Duodenal mucosa (tissue), 2 donors: ENCODE measurements at regions not wholly inside any gene's neighbourhood (a gene's known extent, or its start where the extent isn't known, plus 50 kb on each side); places are given as distances from the start of the nearest gene placed in this dataset.

ENCODE experiments used
- H3K27ac ChIP-seq: one replicate; pipeline ENCODE4 v1.7.0; 2013; ENCODE audit warnings: low read depth, low read length
- H3K27me3 ChIP-seq, 2 donors: one replicate each; pipeline ENCODE4 v1.7.0; 2013; ENCODE audit warnings: low read length in 2 of 2, control low read depth in 1 of 2; ENCODE audit not compliant: insufficient read depth in 2 of 2, control insufficient read depth in 1 of 2
- H3K36me3 ChIP-seq, 2 donors: one replicate each; pipeline ENCODE4 v1.7.0; 2013; ENCODE audit warnings: low read length in 2 of 2, control low read depth in 1 of 2; ENCODE audit not compliant: insufficient read depth in 2 of 2, control insufficient read depth in 1 of 2
- H3K4me1 ChIP-seq, 2 donors: one replicate each; pipeline ENCODE4 v1.7.0; 2013; ENCODE audit warnings: low read length in 2 of 2, control low read depth in 1 of 2; ENCODE audit not compliant: insufficient read depth in 2 of 2, control insufficient read depth in 1 of 2
- H3K4me3 ChIP-seq, 2 donors: one replicate each; pipeline ENCODE4 v1.7.0; 2013; ENCODE audit warnings: low read length in 2 of 2, low read depth in 1 of 2
- H3K9ac ChIP-seq, 2 donors: one replicate each; pipeline ENCODE4 v1.7.0; 2013; ENCODE audit warnings: low read length in 2 of 2, low read depth in 1 of 2
- H3K9me3 ChIP-seq, 2 donors: one replicate each; pipeline ENCODE4 v1.7.0; 2013; ENCODE audit warnings: low read length in 2 of 2, control low read depth in 1 of 2; ENCODE audit not compliant: control insufficient read depth in 1 of 2

- Histone ChIP-seq H3K9me3 (no peaks in the 10 kb centered on the region), H3K9ac (no peak overlapping the region), H3K4me1 (no peaks in the 10 kb centered on the region), H3K36me3 (no peaks in the 10 kb centered on the region), H3K27me3 (no peaks in the 10 kb centered on the region), H3K27ac (no peak overlapping the region), H3K4me3 (no peak overlapping the region)
Observed at GRCh38 chr18:39441648-39442047, 1876.0 kb upstream of the CELF4 start.

DNA sequence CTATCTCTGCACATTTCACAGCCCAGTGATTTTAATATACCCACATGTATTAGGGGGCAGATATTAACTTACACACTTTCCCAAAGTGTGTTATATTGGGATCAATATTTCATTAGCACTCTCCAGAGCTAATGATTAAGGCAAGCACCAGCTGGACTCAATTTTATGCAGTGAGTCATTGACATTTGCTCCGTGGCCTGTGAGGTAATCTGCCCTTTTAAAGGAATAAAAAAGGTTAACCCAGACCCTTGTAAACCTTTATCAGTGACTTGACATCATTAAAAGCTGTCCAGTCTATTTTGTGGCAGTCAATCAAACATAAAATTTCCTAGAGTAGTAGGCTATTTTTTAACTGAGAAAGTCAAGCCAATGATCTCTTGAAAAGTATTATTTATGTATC, 1870.4 kb upstream of the CELF4 start:
- Histone ChIP-seq H3K4me3 (no peak overlapping the region), H3K36me3 (no peaks in the 10 kb centered on the region), H3K4me1 (no peaks in the 10 kb centered on the region), H3K27me3 (no peaks in the 10 kb centered on the region), H3K27ac (no peak overlapping the region), H3K9me3 (no peaks in the 10 kb centered on the region), H3K9ac (no peak overlapping the region)

GRCh38 chr18:39435209-39435608, 1869.6 kb upstream of the CELF4 start:
- no peak overlapping the region for H3K4me3 ChIP-seq
- no peak overlapping the region for H3K27ac ChIP-seq
- H3K27me3 ChIP-seq, result no peaks in the 10 kb centered on the region
- H3K4me1 ChIP-seq, result no peaks in the 10 kb centered on the region
- H3K9ac ChIP-seq, result no peak overlapping the region
- H3K36me3 ChIP-seq, result no peaks in the 10 kb centered on the region
- no peaks in the 10 kb centered on the region for H3K9me3 ChIP-seq

DNA sequence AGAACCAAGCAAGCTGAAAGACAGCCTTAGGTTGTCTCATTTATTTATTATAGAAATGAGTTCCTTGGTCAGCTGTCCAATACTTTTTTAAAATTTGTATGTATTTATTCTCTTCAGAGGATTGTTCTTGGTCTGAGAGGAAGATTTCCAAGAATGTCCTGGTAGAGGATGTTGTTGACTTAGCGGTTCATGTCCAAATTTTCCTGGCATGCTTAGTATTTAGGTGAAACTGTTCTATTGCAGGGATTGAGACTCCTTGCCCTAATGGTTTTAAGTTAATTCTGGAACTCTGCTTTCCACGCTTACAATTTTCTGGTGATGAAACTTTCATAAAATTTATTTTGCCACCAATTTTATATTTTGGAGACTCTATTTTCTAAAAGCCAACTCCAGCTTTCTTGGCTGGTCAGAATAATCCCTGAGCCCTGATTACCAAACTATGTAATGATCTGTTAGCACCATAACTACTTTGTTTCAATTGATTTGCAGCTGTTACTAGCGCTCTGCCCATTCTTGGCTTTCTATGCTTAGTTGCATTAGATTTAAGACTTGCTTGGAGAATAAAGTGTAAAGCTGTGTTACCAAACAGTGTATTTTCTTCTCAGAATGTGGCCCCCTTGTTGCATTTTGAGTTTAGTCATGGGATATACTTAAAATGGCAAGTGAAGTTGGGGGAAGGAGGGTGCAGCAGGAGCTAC, 1868.8 kb upstream of the CELF4 start:
- H3K27me3 ChIP-seq, result no peaks in the 10 kb centered on the region
- H3K9ac ChIP-seq, result no peak overlapping the region
- no peaks in the 10 kb centered on the region for H3K36me3 ChIP-seq
- H3K4me1 ChIP-seq, result no peaks in the 10 kb centered on the region
- H3K9me3 ChIP-seq, result no peaks in the 10 kb centered on the region
- H3K27ac ChIP-seq, result no peak overlapping the region
- H3K4me3 ChIP-seq, result no peak overlapping the region

DNA sequence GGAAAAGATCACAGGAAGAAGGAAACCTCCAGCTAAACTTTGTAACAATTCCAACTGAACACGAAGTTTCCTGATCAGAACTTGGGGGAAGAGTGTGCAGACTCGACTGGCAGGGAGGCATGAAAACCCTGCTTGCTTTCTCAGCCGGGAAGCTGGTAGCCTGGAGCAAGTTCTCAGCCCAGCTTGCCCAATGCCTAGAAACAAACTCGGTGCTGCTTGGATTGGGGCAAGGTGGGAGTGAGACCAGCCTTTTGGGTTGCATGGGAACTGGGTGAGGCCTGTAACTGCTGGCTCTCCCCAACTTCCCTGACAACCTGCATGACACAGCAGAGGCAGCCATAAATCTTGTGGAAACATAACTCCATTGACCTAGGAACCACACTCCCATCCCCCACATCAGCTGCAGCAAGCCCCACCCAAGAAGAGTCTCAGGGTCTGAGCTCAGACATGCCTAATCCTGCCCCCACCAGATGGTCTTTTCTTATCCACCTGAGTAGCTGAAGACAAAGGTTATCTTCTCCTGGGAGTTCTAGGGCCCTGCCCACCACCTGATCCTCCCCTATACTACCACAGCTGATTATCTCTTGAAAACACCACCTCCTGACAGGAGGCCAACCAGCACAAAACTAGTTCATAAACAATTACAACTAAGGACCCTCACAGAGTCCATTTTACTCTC, 1859.7 kb upstream of the CELF4 start:
- Histone ChIP-seq H3K36me3 (no peaks in the 10 kb centered on the region), H3K9me3 (no peaks in the 10 kb centered on the region), H3K27ac (no peak overlapping the region), H3K4me3 (no peak overlapping the region), H3K27me3 (no peaks in the 10 kb centered on the region), H3K9ac (no peak overlapping the region), H3K4me1 (no peaks in the 10 kb centered on the region)

DNA sequence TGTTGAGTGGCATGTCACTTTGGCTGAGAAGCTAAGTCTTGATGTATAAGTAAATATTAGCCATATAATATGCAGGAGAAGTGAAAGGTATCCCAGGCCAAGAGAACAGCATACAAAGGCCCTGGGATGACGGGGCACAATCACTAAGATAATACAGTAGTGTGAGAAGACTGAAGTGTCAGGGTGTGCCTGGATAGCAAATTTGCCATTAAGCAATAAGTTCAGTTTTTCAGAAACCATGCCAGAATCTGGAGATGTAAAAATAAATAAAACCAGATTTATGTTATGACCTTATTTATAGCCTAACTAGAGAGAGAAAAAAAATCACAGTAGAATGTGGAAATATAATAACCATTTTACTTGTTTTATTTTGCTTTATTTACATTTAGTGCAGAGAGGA, 1858.7 kb upstream of the CELF4 start:
- Histone ChIP-seq H3K36me3 (no peaks in the 10 kb centered on the region), H3K4me3 (no peak overlapping the region), H3K27me3 (no peaks in the 10 kb centered on the region)

DNA sequence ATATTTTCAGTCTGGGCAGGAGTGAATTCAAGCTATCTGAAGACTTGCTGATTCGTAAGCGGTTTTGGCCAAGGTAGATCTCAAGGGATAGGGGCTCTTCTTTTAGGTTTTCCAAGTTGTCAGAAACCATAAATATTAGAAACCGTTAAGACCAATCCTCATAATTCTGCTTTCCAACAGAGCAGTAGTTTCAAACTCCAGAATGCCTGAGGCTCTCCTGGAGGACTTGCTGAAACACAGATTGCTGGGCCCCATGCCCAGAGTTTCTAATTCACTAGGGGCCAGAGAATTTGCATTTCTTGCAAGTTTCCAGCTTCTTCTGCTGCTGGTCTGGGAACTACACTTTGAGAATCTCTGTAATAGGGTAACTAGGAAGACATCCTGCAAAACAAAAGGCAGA, 1855.7 kb upstream of the CELF4 start:
- no peaks in the 10 kb centered on the region for H3K36me3 ChIP-seq

More for the DNA sequence above, 1858.7 kb upstream of the CELF4 start:
- H3K4me1 ChIP-seq, result no peaks in the 10 kb centered on the region
- H3K9me3 ChIP-seq, result no peaks in the 10 kb centered on the region
- H3K9ac ChIP-seq, result no peak overlapping the region
- no peak overlapping the region for H3K27ac ChIP-seq

DNA sequence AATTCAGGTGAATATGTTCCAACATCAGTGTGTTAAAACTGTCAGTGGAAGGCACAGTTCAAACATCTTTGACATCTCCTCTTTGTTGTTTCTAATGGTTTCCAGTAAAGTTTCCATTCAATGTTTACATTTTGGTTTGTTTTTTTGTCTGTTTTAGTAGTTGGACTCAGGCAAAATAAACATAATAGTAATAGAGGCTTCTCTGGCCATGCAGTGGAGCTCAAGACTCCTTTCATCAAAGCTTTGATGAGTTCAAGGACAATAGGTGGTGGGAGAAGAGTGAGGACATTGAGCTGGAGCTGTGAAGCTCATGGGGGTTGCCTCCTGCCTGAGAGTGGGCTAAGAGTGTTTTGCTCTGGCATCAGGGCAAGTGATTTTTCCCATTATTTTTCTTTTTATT, 1853.7 kb upstream of the CELF4 start:
- no peak overlapping the region for H3K4me3 ChIP-seq
- H3K27me3 ChIP-seq, result no peaks in the 10 kb centered on the region
- no peak overlapping the region for H3K9ac ChIP-seq

More for the DNA sequence above, 1855.7 kb upstream of the CELF4 start:
- H3K4me3 ChIP-seq, result no peak overlapping the region
- H3K9me3 ChIP-seq, result no peaks in the 10 kb centered on the region
- H3K27me3 ChIP-seq, result no peaks in the 10 kb centered on the region
- H3K4me1 ChIP-seq, result no peaks in the 10 kb centered on the region
- H3K9ac ChIP-seq, result no peak overlapping the region
- no peak overlapping the region for H3K27ac ChIP-seq

DNA sequence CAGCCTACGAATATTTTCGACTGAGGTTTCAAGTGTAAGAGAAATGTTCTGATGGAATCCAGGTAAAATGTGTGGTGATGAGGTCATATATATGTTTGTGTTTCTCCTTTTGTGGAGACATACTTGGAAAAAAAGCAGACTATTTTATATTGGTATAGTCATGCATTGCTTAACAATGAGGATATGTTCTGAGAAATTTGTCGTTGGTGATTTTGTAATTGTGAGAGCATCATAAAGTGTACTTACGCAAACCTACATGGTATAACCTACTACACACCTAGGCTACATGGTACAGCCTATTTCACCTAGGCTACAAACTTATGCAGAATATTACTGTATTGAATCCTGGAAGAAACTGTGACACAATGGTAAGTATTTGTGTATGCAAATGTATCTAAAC, 1849.9 kb upstream of the CELF4 start:
- Histone ChIP-seq H3K36me3 (no peaks in the 10 kb centered on the region), H3K4me1 (no peaks in the 10 kb centered on the region), H3K4me3 (no peak overlapping the region), H3K9ac (no peak overlapping the region), H3K9me3 (no peaks in the 10 kb centered on the region), H3K27me3 (no peaks in the 10 kb centered on the region), H3K27ac (no peak overlapping the region)

More for the DNA sequence above, 1853.7 kb upstream of the CELF4 start:
- H3K27ac ChIP-seq, result no peak overlapping the region
- H3K9me3 ChIP-seq, result no peaks in the 10 kb centered on the region
- H3K4me1 ChIP-seq, result no peaks in the 10 kb centered on the region
- no peaks in the 10 kb centered on the region for H3K36me3 ChIP-seq

DNA sequence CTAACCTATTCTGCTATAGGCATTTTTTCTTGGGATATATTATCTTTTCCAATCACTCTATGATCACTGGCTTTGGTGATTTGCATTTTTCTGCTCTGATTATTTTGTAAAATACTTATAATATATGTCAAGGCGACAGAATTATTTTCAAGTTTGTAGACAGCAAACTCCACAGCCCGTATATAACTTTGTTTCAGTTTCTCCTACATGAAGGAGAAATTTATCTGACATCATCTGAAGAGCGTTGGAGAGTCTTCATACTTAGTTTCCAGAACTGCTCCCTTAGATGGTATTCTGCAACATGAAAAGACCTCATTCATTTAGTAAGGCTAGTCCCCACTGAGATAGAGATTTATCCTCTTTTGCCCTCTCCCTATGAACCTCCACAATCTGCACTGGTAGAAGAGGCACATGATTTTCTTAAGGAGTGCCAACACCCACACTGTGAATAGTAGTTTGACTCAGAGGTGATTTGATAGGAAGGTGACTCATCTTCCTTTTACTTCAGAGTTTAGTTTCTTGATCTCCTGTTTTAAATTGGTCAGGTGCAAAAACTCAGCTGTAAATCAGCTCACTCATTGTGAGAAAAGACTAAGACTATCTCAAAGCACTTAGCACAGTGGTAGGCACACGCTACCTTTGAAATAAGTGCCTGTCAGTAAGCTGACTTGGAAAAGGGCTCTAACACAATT, 1848.6 kb upstream of the CELF4 start:
- Histone ChIP-seq H3K36me3 (no peaks in the 10 kb centered on the region), H3K4me3 (no peak overlapping the region), H3K9ac (no peak overlapping the region), H3K27me3 (no peaks in the 10 kb centered on the region), H3K27ac (no peak overlapping the region), H3K9me3 (no peaks in the 10 kb centered on the region), H3K4me1 (no peaks in the 10 kb centered on the region)
